A549 (cell line): ENCODE measurements at regions not wholly inside any gene's neighbourhood (a gene's known extent, or its start where the extent isn't known, plus 50 kb on each side); places are given as distances from the start of the nearest gene placed in this dataset.

Experiments
- CBX8 ChIP-seq: fragments of 200-600 bp; sonication (generic); IDR thresholded peaks from 2 replicates; pipeline ENCODE4 v1.6.1; 2016
- CEBPB ChIP-seq, 2 experiments: fragments of >200 bp in 1 of 2; sonication (Bioruptor Twin) in 1 of 2; formaldehyde crosslinking in 1 of 2; IDR thresholded peaks; 2 replicates each; pipeline ENCODE4 v1.6.1; 2012 to 2016
- CHD2 ChIP-seq: fragments of 150-350 bp; IDR thresholded peaks from 2 replicates; pipeline ENCODE4 v1.6.1; 2014; ENCODE audit warnings: low read length; ENCODE audit not compliant: partially characterized antibody
- CHD4 ChIP-seq: fragments of 200-600 bp; sonication (generic); IDR thresholded peaks from 2 replicates; pipeline ENCODE4 v1.6.1; 2016; ENCODE audit warnings: antibody characterized with exemption, mild to moderate bottlenecking, borderline replicate concordance
- EP300 ChIP-seq, 2 experiments: fragments of >200 bp; sonication (Bioruptor Twin); formaldehyde crosslinking; IDR thresholded peaks; 2 replicates in 1 of 2; 3 replicates in 1 of 2; pipeline ENCODE4 v1.6.1; 2016 to 2017
- FOSL2 ChIP-seq, 2 experiments: fragments of 450-650 bp in 1 of 2; fragments of >200 bp in 1 of 2; sonication (Bioruptor Twin) in 1 of 2; formaldehyde crosslinking; IDR thresholded peaks; 2 replicates each; pipeline versions ENCODE4 v1.5.0 to v1.6.1; 2016 to 2020; ENCODE audit warnings: mild to moderate bottlenecking in 1 of 2, moderate library complexity in 1 of 2
- MAX ChIP-seq: IDR thresholded peaks from 2 replicates; pipeline ENCODE4 v1.6.1; 2012
- NR3C1 ChIP-seq: fragments of >200 bp; sonication (Bioruptor Twin); formaldehyde crosslinking; IDR thresholded peaks from 3 replicates; pipeline ENCODE4 v1.6.1; 2017
- POLR2A ChIP-seq: IDR thresholded peaks from 2 replicates; pipeline ENCODE4 v1.6.1; 2012; ENCODE audit warnings: mild to moderate bottlenecking, low read length
- RAD21 ChIP-seq, 2 experiments: fragments of >200 bp in 1 of 2; sonication (Bioruptor Twin) in 1 of 2; formaldehyde crosslinking in 1 of 2; IDR thresholded peaks in 1 of 2; conservative IDR thresholded peaks in 1 of 2; 2 replicates in 1 of 2; 3 replicates in 1 of 2; pipeline ENCODE4 v1.6.1; 2012 to 2018; ENCODE audit warnings: inconsistent platforms in 1 of 2
- TFCP2L1 ChIP-seq: fragments of 250-450 bp; sonication (Bioruptor Pico); IDR thresholded peaks from 2 replicates; pipeline ENCODE4 v1.5.0; 2021; ENCODE audit warnings: mild to moderate bottlenecking
- ZSCAN20 ChIP-seq: fragments of 250-450 bp; sonication (Bioruptor Pico); IDR thresholded peaks from 2 replicates; pipeline ENCODE4 v1.8.0; 2022; ENCODE audit warnings: mild to moderate bottlenecking, moderate library complexity
- TF ChIP-seq, protein P1 (sequence below): fragments of >200 bp; sonication (Bioruptor Twin); formaldehyde crosslinking; IDR thresholded peaks from 3 replicates; pipeline ENCODE4 v1.5.1; 2016

DNA sequence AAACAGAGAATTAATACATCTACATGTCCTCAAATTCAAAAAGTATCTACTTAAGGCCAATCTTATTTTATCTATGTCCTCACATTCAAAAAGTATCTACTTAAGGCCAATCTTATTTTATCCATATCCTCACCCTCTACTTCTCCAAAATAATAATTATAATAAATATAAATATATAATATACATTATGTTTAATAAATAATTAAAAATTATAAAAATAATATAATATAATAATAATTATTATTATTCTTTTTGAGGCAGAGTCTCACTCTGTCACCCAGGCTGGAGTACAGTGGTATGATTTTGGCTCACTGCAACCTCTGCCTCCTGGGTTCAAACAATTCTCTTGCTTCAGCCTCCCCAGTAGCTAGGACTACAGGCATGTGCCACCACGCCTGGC is 784.9 kb downstream of the DNAJB9 start:
- TF ChIP-seq, protein P1, sequence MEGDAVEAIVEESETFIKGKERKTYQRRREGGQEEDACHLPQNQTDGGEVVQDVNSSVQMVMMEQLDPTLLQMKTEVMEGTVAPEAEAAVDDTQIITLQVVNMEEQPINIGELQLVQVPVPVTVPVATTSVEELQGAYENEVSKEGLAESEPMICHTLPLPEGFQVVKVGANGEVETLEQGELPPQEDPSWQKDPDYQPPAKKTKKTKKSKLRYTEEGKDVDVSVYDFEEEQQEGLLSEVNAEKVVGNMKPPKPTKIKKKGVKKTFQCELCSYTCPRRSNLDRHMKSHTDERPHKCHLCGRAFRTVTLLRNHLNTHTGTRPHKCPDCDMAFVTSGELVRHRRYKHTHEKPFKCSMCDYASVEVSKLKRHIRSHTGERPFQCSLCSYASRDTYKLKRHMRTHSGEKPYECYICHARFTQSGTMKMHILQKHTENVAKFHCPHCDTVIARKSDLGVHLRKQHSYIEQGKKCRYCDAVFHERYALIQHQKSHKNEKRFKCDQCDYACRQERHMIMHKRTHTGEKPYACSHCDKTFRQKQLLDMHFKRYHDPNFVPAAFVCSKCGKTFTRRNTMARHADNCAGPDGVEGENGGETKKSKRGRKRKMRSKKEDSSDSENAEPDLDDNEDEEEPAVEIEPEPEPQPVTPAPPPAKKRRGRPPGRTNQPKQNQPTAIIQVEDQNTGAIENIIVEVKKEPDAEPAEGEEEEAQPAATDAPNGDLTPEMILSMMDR: no peak
- TF ChIP-seq RAD21 (conservative IDR thresholded peaks at IDR 0.05 in 1 of 2, IDR thresholded peaks at IDR 0.05 in 1 of 2) (no peak), EP300 (IDR thresholded peaks at IDR 0.05) (no peak), CHD2 (no peak), ZSCAN20 (CRISPR knock-in tag) (no peak), TFCP2L1 (CRISPR knock-in tag) (no peak), CHD4 (no peak), POLR2A (no peak), CEBPB (IDR thresholded peaks at IDR 0.05) (no peak), FOSL2 (IDR thresholded peaks at IDR 0.05) (no peak), FOSL2 (CRISPR knock-in tag; IDR thresholded peaks at IDR 0.05) (no peak), CBX8 (no peak), MAX (no peak), NR3C1 (no peak)
